SK-N-SH treated with all-trans-retinoic acid at 6 μM for 48 hours (cell line): ENCODE measurements at regions not wholly inside any gene's neighbourhood (a gene's known extent, or its start where the extent isn't known, plus 50 kb on each side); places are given as distances from the start of the nearest gene placed in this dataset.

ENCODE experiments used
- ARNTL ChIP-seq: fragments of 450-650 bp; formaldehyde crosslinking; IDR thresholded peaks from 2 replicates; pipeline ENCODE4 v1.5.0; 2020; ENCODE audit warnings: low read depth, mild to moderate bottlenecking, moderate library complexity, borderline replicate concordance
- BACH2 ChIP-seq: fragments of 250-450 bp; sonication (Bioruptor Pico); IDR thresholded peaks from 2 replicates; pipeline ENCODE4 v1.9.0; 2021; ENCODE audit warnings: mild to moderate bottlenecking, borderline replicate concordance
- CREB5 ChIP-seq: fragments of 250-450 bp; sonication (Bioruptor Pico); IDR thresholded peaks from 2 replicates; pipeline ENCODE4 v1.5.1; 2020; ENCODE audit warnings: low read depth, mild to moderate bottlenecking, moderate library complexity
- CSRNP3 ChIP-seq: fragments of 250-450 bp; sonication (Bioruptor Pico); IDR thresholded peaks from 2 replicates; pipeline ENCODE4 v1.5.1; 2021; ENCODE audit warnings: mild to moderate bottlenecking, moderate library complexity
- GLIS3 ChIP-seq: fragments of 250-450 bp; sonication (Bioruptor Pico); IDR thresholded peaks from 2 replicates; pipeline ENCODE4 v1.5.0; 2020; ENCODE audit warnings: mild to moderate bottlenecking, moderate library complexity
- PATZ1 ChIP-seq: fragments of 250-450 bp; sonication (Bioruptor Pico); IDR thresholded peaks from 2 replicates; pipeline ENCODE4 v1.8.0; 2020; ENCODE audit warnings: mild to moderate bottlenecking, moderate library complexity, borderline replicate concordance
- PPARA ChIP-seq: fragments of 250-450 bp; sonication (Bioruptor Pico); IDR thresholded peaks from 2 replicates; pipeline ENCODE4 v1.5.0; 2020; ENCODE audit warnings: mild to moderate bottlenecking, borderline replicate concordance
- SNAI2 ChIP-seq: fragments of 250-450 bp; sonication (Bioruptor Pico); IDR thresholded peaks from 2 replicates; pipeline ENCODE4 v1.5.0; 2020; ENCODE audit warnings: mild to moderate bottlenecking, moderate library complexity
- TSHZ2 ChIP-seq: fragments of 250-450 bp; sonication (Bioruptor Pico); IDR thresholded peaks from 2 replicates; pipeline ENCODE4 v1.5.0; 2020; ENCODE audit warnings: mild to moderate bottlenecking, moderate library complexity
- ZC3H10 ChIP-seq: fragments of 250-450 bp; sonication (Bioruptor Pico); IDR thresholded peaks from 2 replicates; pipeline ENCODE4 v1.5.1; 2021; ENCODE audit warnings: mild to moderate bottlenecking, moderate library complexity
- ZFP3 ChIP-seq: fragments of 250-450 bp; sonication (Bioruptor Pico); IDR thresholded peaks from 2 replicates; pipeline ENCODE4 v1.5.0; 2020; ENCODE audit warnings: mild to moderate bottlenecking, moderate library complexity
- ZNF70 ChIP-seq: fragments of 450-650 bp; formaldehyde crosslinking; IDR thresholded peaks from 2 replicates; pipeline ENCODE4 v1.5.0; 2020; ENCODE audit warnings: mild to moderate bottlenecking, moderate library complexity
- ZNF8 ChIP-seq: fragments of 450-650 bp; formaldehyde crosslinking; IDR thresholded peaks from 2 replicates; pipeline ENCODE4 v1.5.0; 2020; ENCODE audit warnings: mild to moderate bottlenecking, moderate library complexity

GRCh38 chr4:128682942-128683666 lies 126.4 kb upstream of the JADE1 start:
- TF ChIP-seq ZC3H10 = no peak
- no peak for TF ChIP-seq ZFP3 (CRISPR knock-in tag)
- no peak for TF ChIP-seq BACH2
- TF ChIP-seq GLIS3 (CRISPR knock-in tag) = no peak
- no peak for TF ChIP-seq ARNTL
- TF ChIP-seq TSHZ2 (CRISPR knock-in tag) = no peak
- TF ChIP-seq ZNF8 (CRISPR knock-in tag) = no peak
- TF ChIP-seq PPARA (CRISPR knock-in tag) = no peak
- no peak for TF ChIP-seq CSRNP3
- TF ChIP-seq CREB5 (CRISPR knock-in tag) = no peak
- TF ChIP-seq SNAI2 (CRISPR knock-in tag) = no peak
- TF ChIP-seq PATZ1 (CRISPR knock-in tag) = no peak
- no peak for TF ChIP-seq ZNF70 (CRISPR knock-in tag)
